Breast epithelium (tissue), 4 donors: ENCODE measurements at regions not wholly inside any gene's neighbourhood (a gene's known extent, or its start where the extent isn't known, plus 50 kb on each side); places are given as distances from the start of the nearest gene placed in this dataset.

Source experiments
- DNase-seq, 2 donors: peaks; one replicate each; pipeline ENCODE4 v3.0.0-alpha.2; 2019; ENCODE audit warnings: low spot score in 2 of 2
- H3K27ac ChIP-seq, 2 donors: fragments of 200-600 bp; sonication (generic) in 1 of 2; one replicate each; pipeline ENCODE4 v1.5.1; 2016 to 2019; ENCODE audit warnings: mild to moderate bottlenecking in 1 of 2
- H3K27me3 ChIP-seq, 2 donors: fragments of 200-600 bp; sonication (generic) in 1 of 2; one replicate each; pipeline versions ENCODE4 v1.5.1 to v1.6.0; 2017 to 2019; ENCODE audit warnings: control low read depth in 1 of 2, mild to moderate bottlenecking in 1 of 2
- H3K36me3 ChIP-seq: fragments of 200-600 bp; one replicate; pipeline ENCODE4 v1.5.1; 2019
- H3K4me1 ChIP-seq, 2 donors: fragments of 200-600 bp; sonication (generic); one replicate each; pipeline ENCODE4 v1.5.1; 2016 to 2019; ENCODE audit warnings: control low read depth in 1 of 2
- H3K4me3 ChIP-seq, 3 donors: fragments of 200-600 bp; sonication (generic); 1 replicate in 2 of 3; 2 replicates in 1 of 3; pipeline ENCODE4 v1.5.1; 2016 to 2019; ENCODE audit warnings: mild to moderate bottlenecking in 3 of 3, moderate library complexity in 2 of 3
- H3K9me3 ChIP-seq, 2 donors: fragments of 200-600 bp; sonication (generic) in 1 of 2; one replicate each; pipeline ENCODE4 v1.5.1; 2016 to 2019; ENCODE audit warnings: control low read depth in 1 of 2
- POLR2A ChIP-seq: fragments of 450-650 bp; IDR thresholded peaks from one replicate; pipeline ENCODE4 v1.6.1; 2016; ENCODE audit warnings: antibody characterized with exemption, mild to moderate bottlenecking, moderate library complexity
- POLR2AphosphoS5 ChIP-seq, 3 donors: sonication (generic); formaldehyde crosslinking; IDR thresholded peaks; one replicate each; pipeline ENCODE4 v1.6.1; 2017; ENCODE audit warnings: antibody characterized with exemption in 3 of 3
- intact Hi-C: fragments of 100-400 bp; cut with DNase I; formaldehyde crosslinking; loops from one replicate; pipeline ENCODE4 v1.15.1; 2023; ENCODE audit warnings: low total_unique reads
- TF ChIP-seq, protein P1 (sequence below), 3 donors: fragments of 450-650 bp; IDR thresholded peaks; one replicate each; pipeline ENCODE4 v1.5.1; 2016 to 2017; ENCODE audit warnings: antibody characterized with exemption in 3 of 3, mild to moderate bottlenecking in 3 of 3, moderate library complexity in 3 of 3

DNA sequence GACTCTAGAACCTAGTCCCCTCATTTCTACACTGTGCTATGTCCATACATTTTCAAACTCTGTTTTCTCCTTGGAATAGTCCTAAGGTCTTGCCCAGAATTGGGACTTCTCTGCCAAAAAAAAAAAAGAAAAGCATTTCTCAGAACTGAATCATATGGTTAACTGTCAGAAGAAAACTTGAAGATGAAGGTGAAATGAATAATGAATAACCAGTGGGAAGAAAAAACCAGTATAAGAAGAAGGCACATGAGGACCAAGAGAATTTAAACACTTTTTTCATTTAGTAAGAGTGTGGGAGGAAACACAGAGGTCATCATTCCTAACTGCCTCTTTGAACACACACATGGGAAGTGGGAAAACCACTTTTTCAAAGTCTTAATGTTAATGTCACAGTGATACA is 197.7 kb downstream of the PRELID2 start:
- TF ChIP-seq, protein P1, sequence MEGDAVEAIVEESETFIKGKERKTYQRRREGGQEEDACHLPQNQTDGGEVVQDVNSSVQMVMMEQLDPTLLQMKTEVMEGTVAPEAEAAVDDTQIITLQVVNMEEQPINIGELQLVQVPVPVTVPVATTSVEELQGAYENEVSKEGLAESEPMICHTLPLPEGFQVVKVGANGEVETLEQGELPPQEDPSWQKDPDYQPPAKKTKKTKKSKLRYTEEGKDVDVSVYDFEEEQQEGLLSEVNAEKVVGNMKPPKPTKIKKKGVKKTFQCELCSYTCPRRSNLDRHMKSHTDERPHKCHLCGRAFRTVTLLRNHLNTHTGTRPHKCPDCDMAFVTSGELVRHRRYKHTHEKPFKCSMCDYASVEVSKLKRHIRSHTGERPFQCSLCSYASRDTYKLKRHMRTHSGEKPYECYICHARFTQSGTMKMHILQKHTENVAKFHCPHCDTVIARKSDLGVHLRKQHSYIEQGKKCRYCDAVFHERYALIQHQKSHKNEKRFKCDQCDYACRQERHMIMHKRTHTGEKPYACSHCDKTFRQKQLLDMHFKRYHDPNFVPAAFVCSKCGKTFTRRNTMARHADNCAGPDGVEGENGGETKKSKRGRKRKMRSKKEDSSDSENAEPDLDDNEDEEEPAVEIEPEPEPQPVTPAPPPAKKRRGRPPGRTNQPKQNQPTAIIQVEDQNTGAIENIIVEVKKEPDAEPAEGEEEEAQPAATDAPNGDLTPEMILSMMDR (IDR thresholded peaks at IDR 0.05), result no peak
- TF ChIP-seq POLR2A, result no peak
- TF ChIP-seq POLR2AphosphoS5 (IDR thresholded peaks at IDR 0.05), result no peak
- H3K4me1 ChIP-seq, result no peaks in the 10 kb centered on the region
- H3K27me3 ChIP-seq, result no peaks in the 10 kb centered on the region
- no peak overlapping the region for H3K27ac ChIP-seq
- no peaks in the 10 kb centered on the region for H3K36me3 ChIP-seq
- intact Hi-C loops, result loop anchor here (10.0 kb wide), 1 partner anchor 263 kb away; no protein-coding TSS in a partner anchor
- H3K4me3 ChIP-seq, result no peak overlapping the region
- H3K9me3 ChIP-seq, result peaks cover 0 to 9% of the 10 kb centered on the region in 2 donors
- DNase-seq, result no peak

DNA sequence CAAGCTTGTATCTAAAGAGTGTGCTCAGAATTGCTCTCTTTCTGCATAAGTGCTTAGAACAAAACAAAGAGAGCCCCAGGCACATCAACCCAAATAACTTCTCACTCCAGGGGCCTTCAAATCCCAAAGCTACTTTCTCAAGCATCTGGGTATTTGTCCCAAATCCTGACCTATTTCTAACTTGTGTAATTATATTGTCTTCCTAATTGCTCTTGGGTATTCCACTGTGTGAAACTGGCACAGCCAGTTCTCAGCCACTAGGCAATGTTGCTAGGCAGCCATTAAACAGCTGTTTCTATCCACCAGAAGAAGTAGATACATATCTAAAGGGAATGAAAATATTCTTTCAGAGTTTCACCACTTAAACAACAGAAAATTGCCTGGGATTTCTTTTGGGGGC is 198.8 kb downstream of the PRELID2 start:
- peak in 1 of 2 donors; percentile 21 for DNase-seq
- H3K27ac ChIP-seq, result peak overlapping the region in 1 of 2 donors; percentile 19
- H3K27me3 ChIP-seq, result no peaks in the 10 kb centered on the region
- intact Hi-C loops, result loop anchor here (10.0 kb wide), 1 partner anchor 262 kb away; no protein-coding TSS in a partner anchor
- H3K4me1 ChIP-seq, result no peaks in the 10 kb centered on the region
- TF ChIP-seq POLR2AphosphoS5 (IDR thresholded peaks at IDR 0.05) (no peak), POLR2A (no peak)
- TF ChIP-seq, protein P1 (IDR thresholded peaks at IDR 0.05), result no peak
- H3K9me3 ChIP-seq, result peaks cover 0 to 3% of the 10 kb centered on the region in 2 donors
- no peaks in the 10 kb centered on the region for H3K36me3 ChIP-seq
- H3K4me3 ChIP-seq, result no peak overlapping the region

DNA sequence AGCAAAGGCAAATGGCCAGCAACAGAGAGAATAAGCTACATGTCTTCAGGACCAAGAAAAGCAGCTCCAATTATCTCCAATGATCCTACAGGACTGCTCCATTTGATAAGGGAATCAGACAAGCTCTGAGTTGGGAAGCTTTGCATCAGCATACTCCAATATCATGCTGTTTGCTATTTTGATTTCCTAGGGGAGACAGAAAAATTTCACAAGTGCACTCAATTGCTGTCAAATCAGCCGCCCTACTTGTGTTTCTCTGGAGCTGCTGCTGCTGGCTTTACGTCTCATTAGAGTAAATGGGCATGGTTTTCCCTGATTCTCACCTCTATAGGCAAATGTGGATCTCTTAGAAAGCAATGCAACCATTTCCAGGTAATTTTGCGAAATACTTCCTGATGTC is 201.7 kb downstream of the PRELID2 start:
- DNase-seq, result no peak
- intact Hi-C loops, result loop anchor here (10.0 kb wide), 1 partner anchor 259 kb away; no protein-coding TSS in a partner anchor
- H3K36me3 ChIP-seq, result no peaks in the 10 kb centered on the region
- H3K27ac ChIP-seq, result no peak overlapping the region
- H3K9me3 ChIP-seq, result no peaks in the 10 kb centered on the region
- TF ChIP-seq, protein P1 (IDR thresholded peaks at IDR 0.05), result no peak
- TF ChIP-seq POLR2AphosphoS5 (IDR thresholded peaks at IDR 0.05) (no peak), POLR2A (no peak)
- H3K4me3 ChIP-seq, result no peak overlapping the region
- no peaks in the 10 kb centered on the region for H3K4me1 ChIP-seq
- H3K27me3 ChIP-seq, result no peaks in the 10 kb centered on the region

DNA sequence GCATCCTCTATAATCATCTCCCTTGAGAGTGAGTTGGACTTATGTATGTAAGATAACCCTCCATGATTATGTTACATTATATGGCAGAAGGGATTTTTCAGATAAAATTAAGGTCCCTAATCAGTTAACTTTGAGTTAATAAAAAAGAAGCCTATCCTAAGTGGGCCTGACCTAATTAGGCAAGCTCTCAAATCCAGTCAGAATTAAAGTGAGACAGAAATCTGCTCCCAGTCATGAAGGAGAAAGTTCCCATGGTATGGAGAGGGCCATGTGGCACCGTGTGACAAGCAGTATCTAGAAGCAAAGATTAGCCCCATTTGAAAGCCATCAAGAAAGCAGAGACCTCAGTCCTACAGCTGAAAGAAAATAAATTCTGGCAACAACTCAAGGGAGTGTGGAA is 202.4 kb downstream of the PRELID2 start:
- H3K4me3 ChIP-seq, result no peak overlapping the region
- TF ChIP-seq POLR2AphosphoS5 (IDR thresholded peaks at IDR 0.05) (no peak), POLR2A (no peak)
- TF ChIP-seq, protein P1 (IDR thresholded peaks at IDR 0.05), result no peak
- H3K27ac ChIP-seq, result no peak overlapping the region
- no peak for DNase-seq
- no peaks in the 10 kb centered on the region for H3K27me3 ChIP-seq
- no peaks in the 10 kb centered on the region for H3K4me1 ChIP-seq
- H3K9me3 ChIP-seq, result no peaks in the 10 kb centered on the region
- intact Hi-C loops, result loop anchor here (10.0 kb wide), 1 partner anchor 258 kb away; no protein-coding TSS in a partner anchor
- H3K36me3 ChIP-seq, result no peaks in the 10 kb centered on the region

DNA sequence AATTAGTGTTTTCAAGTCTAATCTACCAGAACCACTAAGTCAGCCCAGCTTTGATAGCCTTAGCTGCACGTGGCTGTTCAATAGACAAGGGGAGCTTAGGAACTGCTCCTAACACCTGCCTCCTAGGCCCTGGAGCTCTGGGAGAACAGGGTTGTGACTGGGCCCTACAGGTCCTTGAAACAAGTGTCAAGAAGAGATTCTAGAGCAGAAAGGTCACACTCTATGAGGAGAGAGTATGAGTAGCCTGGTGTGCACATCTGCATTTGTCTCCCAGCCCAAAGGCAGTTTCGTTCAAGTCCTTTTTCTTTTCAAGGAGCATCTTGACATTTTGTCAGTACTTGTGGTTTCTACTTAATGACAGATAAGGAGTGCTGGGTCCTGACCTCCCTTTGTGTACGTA is 206.1 kb downstream of the PRELID2 start:
- peaks cover 0 to 3% of the 10 kb centered on the region in 2 donors for H3K9me3 ChIP-seq
- TF ChIP-seq, protein P1 (IDR thresholded peaks at IDR 0.05), result no peak
- TF ChIP-seq POLR2A, result no peak
- no peak for TF ChIP-seq POLR2AphosphoS5 (IDR thresholded peaks at IDR 0.05)
- intact Hi-C loops, result no loop called here
- H3K27me3 ChIP-seq, result no peaks in the 10 kb centered on the region
- H3K4me3 ChIP-seq, result no peak overlapping the region
- no peak overlapping the region for H3K27ac ChIP-seq
- no peaks in the 10 kb centered on the region for H3K4me1 ChIP-seq
- DNase-seq, result no peak
- no peaks in the 10 kb centered on the region for H3K36me3 ChIP-seq
